SHP77 (cell line): ENCODE measurements at regions not wholly inside any gene's neighbourhood (a gene's known extent, or its start where the extent isn't known, plus 50 kb on each side); places are given as distances from the start of the nearest gene placed in this dataset.

Experiments
- DNase-seq, 2 experiments: peaks; one replicate each; lab custom pipeline; 2025; lab: John Stamatoyannopoulos, UW

DNA sequence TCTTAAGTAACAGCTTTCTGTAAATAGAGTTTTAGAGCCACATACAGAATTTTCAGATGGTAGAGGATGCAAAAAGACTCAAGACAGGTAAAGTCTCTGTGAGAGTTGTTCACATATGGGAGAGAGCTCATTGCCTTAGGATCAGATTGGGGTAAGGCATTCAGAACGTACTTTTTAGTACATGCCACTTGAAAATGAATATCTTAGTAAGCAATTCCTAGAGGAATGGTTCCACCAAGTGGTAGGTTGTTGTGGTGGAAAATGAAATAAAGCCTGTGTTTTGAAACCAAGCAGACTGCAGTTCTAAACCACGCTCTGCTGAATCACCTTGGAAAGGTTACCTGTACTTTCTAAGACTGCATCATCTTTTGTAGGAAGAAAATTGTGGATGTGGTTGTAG, 547.0 kb upstream of the LCORL start:
- peak in 1 of 2 experiments; percentile 9 for DNase-seq

GRCh38 chr4:18566970-18567799, 545.6 kb upstream of the LCORL start:
- DNase-seq = no peak

GRCh38 chr4:18559492-18559891, 537.9 kb upstream of the LCORL start:
- DNase-seq = no peak

DNA sequence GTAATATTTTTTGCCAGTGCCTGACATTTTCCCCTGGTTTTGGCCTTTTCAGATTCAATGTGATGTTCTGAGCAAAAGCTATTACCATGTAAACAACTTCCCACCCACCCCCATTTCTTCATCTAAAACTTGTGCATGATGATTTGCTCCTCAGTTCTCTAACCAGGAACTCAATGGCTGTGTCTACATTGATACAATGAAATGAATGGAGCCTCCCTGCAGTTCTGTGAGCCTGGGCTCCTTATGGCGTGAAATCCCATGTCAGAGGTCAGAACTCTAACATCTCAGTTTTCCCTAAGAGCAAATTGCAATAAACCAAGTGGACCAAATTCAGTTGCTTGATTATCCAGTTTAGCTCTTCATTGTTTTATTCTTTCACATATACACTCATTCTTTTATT, 534.8 kb upstream of the LCORL start:
- DNase-seq = no peak

- DNase-seq = no peak
These were observed 518.8 kb upstream of the LCORL start for GRCh38 chr4:18540349-18540748.

DNA sequence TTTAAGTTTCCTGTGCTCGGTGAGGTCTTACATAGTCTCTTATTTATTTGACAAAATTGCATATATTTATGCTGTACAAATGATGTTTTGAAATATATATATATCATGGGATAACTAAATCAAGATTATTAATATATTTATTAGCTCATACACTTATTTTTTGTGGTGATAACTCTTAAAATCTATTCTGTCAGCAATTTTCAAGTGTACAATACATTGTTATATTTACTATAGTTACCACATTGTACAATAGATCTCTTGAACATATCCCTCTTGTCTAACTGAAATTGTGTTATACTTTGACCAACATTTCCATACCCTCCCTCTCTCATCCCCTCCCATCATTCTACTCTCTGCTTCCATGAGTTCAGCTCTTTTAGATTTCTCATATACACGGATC, 516.6 kb upstream of the LCORL start:
- DNase-seq = no peak

DNA sequence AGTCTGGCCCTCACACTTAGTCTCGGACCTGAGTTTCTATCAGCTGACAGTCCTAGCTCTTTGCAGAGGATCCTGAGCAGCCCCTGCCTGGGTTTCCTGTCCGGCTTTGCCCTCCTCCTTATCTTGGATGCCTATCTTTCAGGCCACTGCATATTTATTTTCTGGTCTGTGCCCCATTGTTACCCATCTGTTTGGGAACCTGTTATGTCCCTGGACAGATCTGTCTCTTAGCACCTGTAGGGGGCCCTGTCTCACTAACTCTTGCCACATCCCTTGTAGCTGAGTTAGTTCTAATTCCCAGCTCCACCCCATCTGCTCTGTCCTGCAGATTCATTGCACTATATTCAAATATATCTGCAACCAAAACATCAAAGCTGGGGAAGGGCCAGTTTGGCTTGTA, 514.9 kb upstream of the LCORL start:
- no peak for DNase-seq

DNA sequence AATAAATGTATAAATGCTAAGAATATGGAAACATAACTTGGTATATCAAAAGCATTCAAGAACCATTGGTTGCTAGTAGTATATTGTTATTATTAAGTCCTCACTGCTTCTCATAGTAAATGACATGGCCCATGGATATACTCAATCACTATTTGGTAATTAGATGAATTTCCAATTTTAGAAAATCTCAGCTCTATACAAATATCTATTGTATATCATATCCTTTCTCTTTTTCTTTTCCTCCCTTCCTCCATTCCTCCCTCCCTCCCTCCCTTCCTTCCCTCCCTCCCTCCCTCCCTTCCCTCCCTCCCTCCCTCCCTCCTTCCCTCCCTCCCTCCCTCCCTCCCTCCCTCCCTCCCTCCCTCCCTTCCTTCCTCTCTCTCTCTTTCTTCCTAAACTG, 514.4 kb upstream of the LCORL start:
- no peak for DNase-seq

DNA sequence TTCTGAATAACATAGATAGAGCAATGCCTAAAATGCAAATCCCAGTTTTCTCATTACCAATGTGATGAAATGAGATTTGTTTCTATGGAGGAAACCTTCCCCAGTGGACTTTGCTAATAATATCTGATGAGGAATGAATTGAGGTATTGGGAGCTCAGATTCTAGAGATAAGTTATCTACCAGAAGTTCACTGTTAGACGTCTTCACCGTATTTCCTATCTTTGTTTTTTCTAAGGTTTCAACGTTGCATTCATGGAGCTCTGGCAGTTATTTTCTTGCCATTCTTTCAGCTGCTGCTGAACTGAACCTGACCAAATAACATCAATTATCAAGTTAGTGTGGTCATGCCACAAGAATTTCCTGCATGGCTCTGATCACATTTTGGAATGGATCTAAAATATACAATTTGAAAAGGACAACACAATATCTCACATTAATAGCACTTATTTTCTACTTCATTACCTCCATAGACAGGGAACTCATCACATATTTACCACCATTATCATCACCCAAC, 511.8 kb upstream of the LCORL start:
- DNase-seq = no peak

- no peak for DNase-seq
These were observed 510.2 kb upstream of the LCORL start for GRCh38 chr4:18531731-18532130.

GRCh38 chr4:18529482-18529881, 507.9 kb upstream of the LCORL start:
- no peak for DNase-seq

- DNase-seq = no peak
These were observed 503.1 kb upstream of the LCORL start for GRCh38 chr4:18524667-18525066.

DNA sequence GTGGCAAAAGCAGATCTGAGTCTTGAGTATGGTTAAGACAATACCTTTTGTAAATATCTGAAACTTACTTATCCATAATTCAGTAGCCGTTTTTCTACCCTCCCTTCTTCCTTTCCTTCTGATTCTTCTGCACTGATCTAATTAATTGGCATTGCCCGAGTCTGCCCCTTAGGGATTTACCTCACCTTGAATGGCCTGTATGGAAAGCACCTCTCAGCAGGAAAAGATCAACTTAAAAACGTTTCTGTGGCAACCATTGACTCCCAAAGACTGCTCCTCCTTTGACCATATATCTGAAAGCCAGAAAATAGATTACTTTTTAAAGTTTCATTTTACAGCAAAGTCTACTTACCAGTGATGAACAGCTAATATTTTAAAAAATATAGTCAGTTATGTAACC, 496.5 kb upstream of the LCORL start:
- DNase-seq = no peak

GRCh38 chr4:18513861-18514260, 492.3 kb upstream of the LCORL start:
- DNase-seq = no peak

DNA sequence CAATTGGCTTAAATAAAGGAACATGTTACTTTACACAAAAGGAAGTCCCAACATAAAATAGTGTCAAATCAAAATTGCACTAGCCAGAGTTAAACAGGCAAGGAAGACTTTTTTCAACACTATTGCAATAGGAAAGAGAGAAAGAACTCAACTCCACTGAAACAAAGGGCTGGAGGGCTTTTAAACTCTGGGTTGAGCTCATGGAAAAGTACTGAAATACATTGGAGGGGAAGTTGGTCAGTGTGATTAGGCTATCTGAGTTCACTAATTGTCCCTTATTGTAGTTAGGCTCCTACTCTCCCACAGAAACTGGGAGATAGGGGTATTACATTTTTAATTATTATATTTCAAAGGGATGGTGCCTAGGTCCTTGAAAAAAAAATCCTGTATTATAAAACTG, 491.2 kb upstream of the LCORL start:
- DNase-seq = no peak

DNA sequence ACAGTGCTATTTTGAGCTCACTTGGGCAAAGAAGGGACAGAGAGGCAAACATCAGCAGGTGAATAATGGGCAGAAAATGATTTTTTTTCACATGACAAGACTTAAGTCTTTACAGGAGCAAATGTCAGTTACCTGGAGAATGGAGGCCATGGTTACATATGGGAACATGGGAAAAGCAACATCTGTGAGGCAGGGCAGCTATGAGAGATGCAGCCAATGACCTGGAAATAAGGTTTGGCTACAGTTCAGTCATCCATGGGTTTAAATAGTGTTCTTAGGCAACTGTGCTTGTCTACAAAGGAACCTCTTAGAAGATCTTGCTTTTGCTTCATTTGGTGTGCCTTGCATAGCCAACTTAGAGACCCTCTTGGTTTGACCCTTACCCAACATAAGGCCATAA, 490.2 kb upstream of the LCORL start:
- no peak for DNase-seq

GRCh38 chr4:18508786-18509185, 487.2 kb upstream of the LCORL start:
- DNase-seq = no peak

DNA sequence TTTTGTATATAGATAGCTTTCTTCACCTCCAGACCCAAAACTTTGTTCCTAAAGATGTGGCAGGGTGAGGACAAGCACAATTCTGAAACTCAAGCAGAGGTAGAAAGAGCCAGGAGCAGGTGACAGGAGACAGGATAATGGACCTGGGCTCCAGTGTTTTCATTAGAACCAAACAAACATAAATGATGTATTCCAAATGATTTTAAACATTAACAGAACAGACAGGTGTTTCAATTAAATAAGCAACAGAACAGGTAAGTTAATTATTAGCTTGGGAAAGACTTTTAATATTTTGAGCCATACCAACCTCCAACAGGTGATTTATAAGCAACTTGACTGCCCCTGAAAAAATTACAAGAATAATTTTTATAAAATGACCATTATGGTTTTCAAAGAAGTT, 459.4 kb upstream of the LCORL start:
- no peak for DNase-seq

- no peak for DNase-seq
These were observed 458.8 kb upstream of the LCORL start for GRCh38 chr4:18480342-18480741.

GRCh38 chr4:18479825-18480224, 458.3 kb upstream of the LCORL start:
- DNase-seq = no peak

GRCh38 chr4:18463987-18464559, 442.5 kb upstream of the LCORL start:
- no peak for DNase-seq

- DNase-seq = no peak
These were observed 436.9 kb upstream of the LCORL start for GRCh38 chr4:18458465-18458864.

GRCh38 chr4:18454349-18454748, 432.8 kb upstream of the LCORL start:
- DNase-seq = no peak

GRCh38 chr4:18445110-18445509, 423.6 kb upstream of the LCORL start:
- DNase-seq = no peak
